BLaER1 treated with 17β-estradiol and CSF1 and Interleukin-3, amounts not matched to agents 10 nM and 100 nM (cell line): ENCODE measurements at regions not wholly inside any gene's neighbourhood (a gene's known extent, or its start where the extent isn't known, plus 50 kb on each side); places are given as distances from the start of the nearest gene placed in this dataset.

ENCODE experiments used
- H3K27ac ChIP-seq, 11 experiments: shearing (Covaris generic); formaldehyde crosslinking; 2 replicates each; pipeline ENCODE4 v1.8.1; 2022
- H3K27me3 ChIP-seq, 11 experiments: shearing (Covaris generic); formaldehyde crosslinking; 2 replicates each; pipeline ENCODE4 v1.8.1; 2022
- H3K36me3 ChIP-seq, 11 experiments: shearing (Covaris generic); formaldehyde crosslinking; 2 replicates each; pipeline ENCODE4 v1.8.1; 2022
- H3K4me1 ChIP-seq, 10 experiments: shearing (Covaris generic); formaldehyde crosslinking; 2 replicates each; pipeline ENCODE4 v1.8.1; 2022
- H3K4me2 ChIP-seq, 11 experiments: shearing (Covaris generic); formaldehyde crosslinking; 2 replicates each; pipeline ENCODE4 v1.8.1; 2022
- H3K4me3 ChIP-seq, 10 experiments: shearing (Covaris generic); formaldehyde crosslinking; 2 replicates each; pipeline ENCODE4 v1.8.1; 2022
- H3K9ac ChIP-seq, 11 experiments: shearing (Covaris generic); formaldehyde crosslinking; 2 replicates each; pipeline ENCODE4 v1.8.1; 2022
- H3K9me3 ChIP-seq, 11 experiments: shearing (Covaris generic); formaldehyde crosslinking; replicated peaks in 1 of 11; 2 replicates each; pipeline ENCODE4 v1.8.1; 2022
- H4K20me1 ChIP-seq, 11 experiments: shearing (Covaris generic); formaldehyde crosslinking; 2 replicates each; pipeline ENCODE4 v1.8.1; 2022
- Cebpa-rat ChIP-seq, 11 experiments: shearing (Covaris generic); IDR thresholded peaks; 2 replicates each; pipeline ENCODE4 v1.8.1; 2022

- Histone ChIP-seq H3K4me3 (no peak overlapping the region), H3K36me3 (no peaks in the 10 kb centered on the region), H3K4me1 (no peaks in the 10 kb centered on the region), H3K27ac (no peak overlapping the region), H3K27me3 (no peaks in the 10 kb centered on the region), H3K9ac (no peak overlapping the region), H3K4me2 (no peak overlapping the region), H3K9me3 (no peaks in the 10 kb centered on the region), H4K20me1 (no peaks in the 10 kb centered on the region)
- no peak for TF ChIP-seq Cebpa-rat (IDR thresholded peaks at IDR 0.05)
Measured at GRCh38 chr6:50970908-50971307, 152.2 kb downstream of the TFAP2B start.

- Histone ChIP-seq H3K4me2 (no peak overlapping the region), H3K27me3 (no peaks in the 10 kb centered on the region), H3K9me3 (no peaks in the 10 kb centered on the region), H3K9ac (no peak overlapping the region), H3K4me3 (no peak overlapping the region), H3K27ac (no peak overlapping the region), H4K20me1 (no peaks in the 10 kb centered on the region), H3K36me3 (no peaks in the 10 kb centered on the region), H3K4me1 (no peaks in the 10 kb centered on the region)
- TF ChIP-seq Cebpa-rat (IDR thresholded peaks at IDR 0.05), result no peak
Measured at GRCh38 chr6:50973464-50973863, 154.8 kb downstream of the TFAP2B start.

GRCh38 chr6:50974319-50974718 lies 155.6 kb downstream of the TFAP2B start:
- H3K4me2 ChIP-seq, result no peak overlapping the region
- H3K9me3 ChIP-seq, result no peaks in the 10 kb centered on the region
- no peak overlapping the region for H3K4me3 ChIP-seq
- no peak overlapping the region for H3K9ac ChIP-seq
- no peaks in the 10 kb centered on the region for H3K4me1 ChIP-seq
- H3K36me3 ChIP-seq, result no peaks in the 10 kb centered on the region
- TF ChIP-seq Cebpa-rat (IDR thresholded peaks at IDR 0.05), result no peak
- H3K27me3 ChIP-seq, result no peaks in the 10 kb centered on the region
- H4K20me1 ChIP-seq, result no peaks in the 10 kb centered on the region
- no peak overlapping the region for H3K27ac ChIP-seq

- Histone ChIP-seq H3K27ac (no peak overlapping the region), H3K27me3 (no peaks in the 10 kb centered on the region), H3K36me3 (no peaks in the 10 kb centered on the region), H3K9ac (no peak overlapping the region), H3K4me1 (no peaks in the 10 kb centered on the region), H3K9me3 (no peaks in the 10 kb centered on the region), H3K4me2 (no peak overlapping the region), H4K20me1 (no peaks in the 10 kb centered on the region), H3K4me3 (no peak overlapping the region)
- no peak for TF ChIP-seq Cebpa-rat (IDR thresholded peaks at IDR 0.05)
Measured at GRCh38 chr6:50975216-50975615, 156.5 kb downstream of the TFAP2B start.

GRCh38 chr6:50976907-50977306 lies 158.2 kb downstream of the TFAP2B start:
- Histone ChIP-seq H3K27me3 (no peaks in the 10 kb centered on the region), H3K4me3 (no peak overlapping the region), H3K4me2 (no peak overlapping the region), H3K27ac (no peak overlapping the region), H3K36me3 (no peaks in the 10 kb centered on the region), H4K20me1 (no peaks in the 10 kb centered on the region), H3K9ac (no peak overlapping the region), H3K9me3 (no peaks in the 10 kb centered on the region), H3K4me1 (no peaks in the 10 kb centered on the region)
- TF ChIP-seq Cebpa-rat (IDR thresholded peaks at IDR 0.05), result no peak

- Histone ChIP-seq H3K9ac (no peak overlapping the region), H3K4me1 (no peaks in the 10 kb centered on the region), H3K4me3 (no peak overlapping the region), H3K36me3 (no peaks in the 10 kb centered on the region), H3K27me3 (no peaks in the 10 kb centered on the region), H3K4me2 (no peak overlapping the region), H3K9me3 (no peaks in the 10 kb centered on the region), H4K20me1 (no peaks in the 10 kb centered on the region), H3K27ac (no peak overlapping the region)
- no peak for TF ChIP-seq Cebpa-rat (IDR thresholded peaks at IDR 0.05)
Measured at GRCh38 chr6:50977796-50978195, 159.1 kb downstream of the TFAP2B start.

GRCh38 chr6:50978380-50979170 lies 159.9 kb downstream of the TFAP2B start:
- Histone ChIP-seq H3K27ac (no peak overlapping the region), H3K27me3 (no peaks in the 10 kb centered on the region), H3K9ac (no peak overlapping the region), H4K20me1 (no peaks in the 10 kb centered on the region), H3K4me3 (no peak overlapping the region), H3K4me2 (no peak overlapping the region), H3K36me3 (no peaks in the 10 kb centered on the region), H3K4me1 (no peaks in the 10 kb centered on the region), H3K9me3 (no peaks in the 10 kb centered on the region)
- TF ChIP-seq Cebpa-rat (IDR thresholded peaks at IDR 0.05), result no peak

- Histone ChIP-seq H3K4me2 (no peak overlapping the region), H3K4me3 (no peak overlapping the region)
Measured at GRCh38 chr6:50979171-50979525, 160.5 kb downstream of the TFAP2B start.

GRCh38 chr6:50984135-50984534 lies 165.5 kb downstream of the TFAP2B start:
- Histone ChIP-seq H3K9me3 (no peaks in the 10 kb centered on the region), H3K27me3 (no peaks in the 10 kb centered on the region), H3K4me2 (no peak overlapping the region), H3K4me1 (no peaks in the 10 kb centered on the region), H3K27ac (no peak overlapping the region), H3K36me3 (no peaks in the 10 kb centered on the region), H3K9ac (no peak overlapping the region), H4K20me1 (no peaks in the 10 kb centered on the region), H3K4me3 (no peak overlapping the region)
- TF ChIP-seq Cebpa-rat (IDR thresholded peaks at IDR 0.05), result no peak

More at GRCh38 chr6:50979171-50979525, 160.5 kb downstream of the TFAP2B start:
- H3K36me3 ChIP-seq, result no peaks in the 10 kb centered on the region
- H3K9ac ChIP-seq, result no peak overlapping the region
- no peaks in the 10 kb centered on the region for H3K27me3 ChIP-seq
- no peak overlapping the region for H3K27ac ChIP-seq
- H3K4me1 ChIP-seq, result no peaks in the 10 kb centered on the region
- H3K9me3 ChIP-seq, result no peaks in the 10 kb centered on the region
- no peaks in the 10 kb centered on the region for H4K20me1 ChIP-seq
- TF ChIP-seq Cebpa-rat (IDR thresholded peaks at IDR 0.05), result no peak

GRCh38 chr6:50986319-50986718 lies 167.6 kb downstream of the TFAP2B start:
- no peaks in the 10 kb centered on the region for H3K4me1 ChIP-seq
- TF ChIP-seq Cebpa-rat (IDR thresholded peaks at IDR 0.05), result no peak
- H3K27me3 ChIP-seq, result no peaks in the 10 kb centered on the region
- no peaks in the 10 kb centered on the region for H3K9me3 ChIP-seq
- no peaks in the 10 kb centered on the region for H3K36me3 ChIP-seq
- H4K20me1 ChIP-seq, result no peaks in the 10 kb centered on the region
- no peak overlapping the region for H3K27ac ChIP-seq
- H3K4me3 ChIP-seq, result no peak overlapping the region
- no peak overlapping the region for H3K9ac ChIP-seq
- no peak overlapping the region for H3K4me2 ChIP-seq
